ENCODE measurements at regions not wholly inside any gene's neighbourhood (a gene's known extent, or its start where the extent isn't known, plus 50 kb on each side); places are given as distances from the start of the nearest gene placed in this dataset.

GRCh38 chr1:76003946-76004345, 70.6 kb upstream of the ST6GALNAC3 start:
- TF ChIP-seq POLR2A (IDR thresholded peaks at IDR 0.05) = no peak
- no peak for TF ChIP-seq CTCF (IDR thresholded peaks at IDR 0.05)
- no peak for TF ChIP-seq POLR2AphosphoS5 (IDR thresholded peaks at IDR 0.05)
